ENCODE measurements at regions not wholly inside any gene's neighbourhood (a gene's known extent, or its start where the extent isn't known, plus 50 kb on each side); places are given as distances from the start of the nearest gene placed in this dataset.
A peak's percentile ranks its signal among the peaks of the same experiment; 100 is the strongest.

- Histone ChIP-seq H3K27ac (peak overlapping the region in 1 of 4 donors; percentile 19), H3K27me3 (no peaks in the 10 kb centered on the region), H3K4me1 (peaks cover 0 to 21% (median 0%) of the 10 kb centered on the region in 3 donors), H3K36me3 (no peaks in the 10 kb centered on the region), H3K9me3 (no peaks in the 10 kb centered on the region), H3K4me3 (no peak overlapping the region)
- 18 to 37% methylated on average over 6 to 7 of the region's 7 CpGs for WGBS, 2 donors (ENCODE audit: low coverage in 1 of 2)
- peak; percentile 68 for ATAC-seq
- TF ChIP-seq EP300 (IDR thresholded peaks at IDR 0.05): no peak
- TF ChIP-seq CTCF (IDR thresholded peaks at IDR 0.05): no peak
- no peak for TF ChIP-seq POLR2A (IDR thresholded peaks at IDR 0.05)
- TF ChIP-seq POLR2AphosphoS5 (IDR thresholded peaks at IDR 0.05): no peak
Measured at GRCh38 chr13:79723519-79724024, 242.6 kb downstream of the NDFIP2 start.

GRCh38 chr13:79722885-79723445 lies 242.0 kb downstream of the NDFIP2 start:
- TF ChIP-seq POLR2A (IDR thresholded peaks at IDR 0.05) (no peak), EP300 (IDR thresholded peaks at IDR 0.05) (no peak), CTCF (IDR thresholded peaks at IDR 0.05) (no peak), POLR2AphosphoS5 (IDR thresholded peaks at IDR 0.05) (no peak)
- Histone ChIP-seq H3K27ac (peak overlapping the region in 1 of 4 donors; percentile 19), H3K27me3 (no peaks in the 10 kb centered on the region), H3K36me3 (no peaks in the 10 kb centered on the region), H3K4me3 (no peak overlapping the region), H3K4me1 (peaks cover 0 to 21% (median 0%) of the 10 kb centered on the region in 3 donors), H3K9me3 (no peaks in the 10 kb centered on the region)
- ATAC-seq: no peak
- 33 to 35% methylated on average over 1 of the region's 1 CpG for WGBS, 2 donors (ENCODE audit: low coverage in 1 of 2)

GRCh38 chr13:79716191-79716590 lies 235.2 kb downstream of the NDFIP2 start:
- Histone ChIP-seq H3K9me3 (no peaks in the 10 kb centered on the region), H3K27ac (no peak overlapping the region), H3K36me3 (no peaks in the 10 kb centered on the region), H3K4me3 (no peak overlapping the region), H3K27me3 (no peaks in the 10 kb centered on the region), H3K4me1 (no peaks in the 10 kb centered on the region)
- ATAC-seq: no peak
- no peak for TF ChIP-seq POLR2AphosphoS5 (IDR thresholded peaks at IDR 0.05)
- TF ChIP-seq CTCF (IDR thresholded peaks at IDR 0.05): no peak
- 70 to 75% methylated on average over 3 of the region's 3 CpGs for WGBS, 2 donors (ENCODE audit: low coverage in 1 of 2)

- H3K4me3 ChIP-seq: no peak overlapping the region
- no peaks in the 10 kb centered on the region for H3K27me3 ChIP-seq
- no peaks in the 10 kb centered on the region for H3K36me3 ChIP-seq
- ATAC-seq: peak; percentile 83
- no peak for TF ChIP-seq CTCF (IDR thresholded peaks at IDR 0.05)
- no peak for TF ChIP-seq EP300 (IDR thresholded peaks at IDR 0.05)
- TF ChIP-seq POLR2A (IDR thresholded peaks at IDR 0.05): no peak
- no peak for TF ChIP-seq POLR2AphosphoS5 (IDR thresholded peaks at IDR 0.05)
- no peaks in the 10 kb centered on the region for H3K9me3 ChIP-seq
- no peaks in the 10 kb centered on the region for H3K4me1 ChIP-seq
- no peak overlapping the region for H3K27ac ChIP-seq
Measured at GRCh38 chr13:79711631-79712030, 230.7 kb downstream of the NDFIP2 start.

- ATAC-seq: no peak
- H3K4me3 ChIP-seq: no peak overlapping the region
- no peaks in the 10 kb centered on the region for H3K27me3 ChIP-seq
- WGBS, 2 donors (ENCODE audit: low coverage in 1 of 2): 63 to 85% methylated on average over 1 of the region's 1 CpG
- TF ChIP-seq POLR2A (IDR thresholded peaks at IDR 0.05) (no peak), CTCF (IDR thresholded peaks at IDR 0.05) (no peak), POLR2AphosphoS5 (IDR thresholded peaks at IDR 0.05) (no peak), EP300 (IDR thresholded peaks at IDR 0.05) (no peak)
- no peaks in the 10 kb centered on the region for H3K9me3 ChIP-seq
- H3K27ac ChIP-seq: no peak overlapping the region
- no peaks in the 10 kb centered on the region for H3K4me1 ChIP-seq
- H3K36me3 ChIP-seq: no peaks in the 10 kb centered on the region
Measured at GRCh38 chr13:79710376-79710775, 229.4 kb downstream of the NDFIP2 start.

Measured in gastroesophageal sphincter (tissue), 4 donors.